ENCODE measurements at regions not wholly inside any gene's neighbourhood (a gene's known extent, or its start where the extent isn't known, plus 50 kb on each side); places are given as distances from the start of the nearest gene placed in this dataset.

DNA sequence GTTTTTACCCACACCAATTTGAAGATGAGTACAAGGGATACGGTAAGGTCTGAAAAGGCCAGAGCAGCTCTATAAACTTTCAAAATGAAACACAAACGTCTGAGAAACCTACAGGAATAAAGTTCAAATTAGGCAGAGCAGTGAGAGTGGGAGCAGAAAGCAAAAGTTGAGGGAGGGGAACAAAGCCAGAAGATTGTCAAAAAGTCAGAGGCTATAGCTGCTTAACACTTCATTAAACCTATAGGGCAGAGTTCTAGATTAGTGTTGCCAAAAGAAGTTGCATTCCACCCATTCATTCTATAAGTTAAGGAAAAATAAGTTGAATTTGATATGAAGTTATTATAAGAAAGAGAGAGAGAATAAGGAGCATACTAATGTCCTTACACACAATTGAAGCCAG lies 309.6 kb upstream of the CD180 start:
- TF ChIP-seq, protein P1, sequence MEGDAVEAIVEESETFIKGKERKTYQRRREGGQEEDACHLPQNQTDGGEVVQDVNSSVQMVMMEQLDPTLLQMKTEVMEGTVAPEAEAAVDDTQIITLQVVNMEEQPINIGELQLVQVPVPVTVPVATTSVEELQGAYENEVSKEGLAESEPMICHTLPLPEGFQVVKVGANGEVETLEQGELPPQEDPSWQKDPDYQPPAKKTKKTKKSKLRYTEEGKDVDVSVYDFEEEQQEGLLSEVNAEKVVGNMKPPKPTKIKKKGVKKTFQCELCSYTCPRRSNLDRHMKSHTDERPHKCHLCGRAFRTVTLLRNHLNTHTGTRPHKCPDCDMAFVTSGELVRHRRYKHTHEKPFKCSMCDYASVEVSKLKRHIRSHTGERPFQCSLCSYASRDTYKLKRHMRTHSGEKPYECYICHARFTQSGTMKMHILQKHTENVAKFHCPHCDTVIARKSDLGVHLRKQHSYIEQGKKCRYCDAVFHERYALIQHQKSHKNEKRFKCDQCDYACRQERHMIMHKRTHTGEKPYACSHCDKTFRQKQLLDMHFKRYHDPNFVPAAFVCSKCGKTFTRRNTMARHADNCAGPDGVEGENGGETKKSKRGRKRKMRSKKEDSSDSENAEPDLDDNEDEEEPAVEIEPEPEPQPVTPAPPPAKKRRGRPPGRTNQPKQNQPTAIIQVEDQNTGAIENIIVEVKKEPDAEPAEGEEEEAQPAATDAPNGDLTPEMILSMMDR (IDR thresholded peaks at IDR 0.05): no peak
- TF ChIP-seq POLR2AphosphoS5 (IDR thresholded peaks at IDR 0.05; ENCODE audit: low read depth, low read length) (no peak), EZH2phosphoT487 (IDR thresholded peaks at IDR 0.05; ENCODE audit: borderline replicate concordance, low read depth) (no peak), SMC3 (IDR thresholded peaks at IDR 0.05; ENCODE audit: low read depth, low read length) (no peak), EP300 (IDR thresholded peaks at IDR 0.05; ENCODE audit: borderline replicate concordance in 1 of 2, low read depth in 1 of 2, low read length in 1 of 2) (no peak), NFIC (IDR thresholded peaks at IDR 0.05; ENCODE audit: borderline replicate concordance) (no peak), RFX5 (IDR thresholded peaks at IDR 0.05; ENCODE audit: low read length) (no peak), YY1 (IDR thresholded peaks at IDR 0.05; ENCODE audit: low read depth) (no peak), TAF1 (IDR thresholded peaks at IDR 0.05; ENCODE audit: borderline replicate concordance, low read depth, low read length) (no peak), RCOR1 (IDR thresholded peaks at IDR 0.05; ENCODE audit: low read length) (no peak), RXRA (IDR thresholded peaks at IDR 0.05; ENCODE audit: borderline replicate concordance, low read depth) (no peak)
- TF ChIP-seq, protein P2, sequence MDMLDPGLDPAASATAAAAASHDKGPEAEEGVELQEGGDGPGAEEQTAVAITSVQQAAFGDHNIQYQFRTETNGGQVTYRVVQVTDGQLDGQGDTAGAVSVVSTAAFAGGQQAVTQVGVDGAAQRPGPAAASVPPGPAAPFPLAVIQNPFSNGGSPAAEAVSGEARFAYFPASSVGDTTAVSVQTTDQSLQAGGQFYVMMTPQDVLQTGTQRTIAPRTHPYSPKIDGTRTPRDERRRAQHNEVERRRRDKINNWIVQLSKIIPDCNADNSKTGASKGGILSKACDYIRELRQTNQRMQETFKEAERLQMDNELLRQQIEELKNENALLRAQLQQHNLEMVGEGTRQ (IDR thresholded peaks at IDR 0.05; ENCODE audit: borderline replicate concordance, low read depth, low read length): no peak
- TF ChIP-seq, protein P3, sequence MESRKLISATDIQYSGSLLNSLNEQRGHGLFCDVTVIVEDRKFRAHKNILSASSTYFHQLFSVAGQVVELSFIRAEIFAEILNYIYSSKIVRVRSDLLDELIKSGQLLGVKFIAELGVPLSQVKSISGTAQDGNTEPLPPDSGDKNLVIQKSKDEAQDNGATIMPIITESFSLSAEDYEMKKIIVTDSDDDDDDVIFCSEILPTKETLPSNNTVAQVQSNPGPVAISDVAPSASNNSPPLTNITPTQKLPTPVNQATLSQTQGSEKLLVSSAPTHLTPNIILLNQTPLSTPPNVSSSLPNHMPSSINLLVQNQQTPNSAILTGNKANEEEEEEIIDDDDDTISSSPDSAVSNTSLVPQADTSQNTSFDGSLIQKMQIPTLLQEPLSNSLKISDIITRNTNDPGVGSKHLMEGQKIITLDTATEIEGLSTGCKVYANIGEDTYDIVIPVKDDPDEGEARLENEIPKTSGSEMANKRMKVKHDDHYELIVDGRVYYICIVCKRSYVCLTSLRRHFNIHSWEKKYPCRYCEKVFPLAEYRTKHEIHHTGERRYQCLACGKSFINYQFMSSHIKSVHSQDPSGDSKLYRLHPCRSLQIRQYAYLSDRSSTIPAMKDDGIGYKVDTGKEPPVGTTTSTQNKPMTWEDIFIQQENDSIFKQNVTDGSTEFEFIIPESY (IDR thresholded peaks at IDR 0.05; ENCODE audit: borderline replicate concordance, low read depth): no peak
- TF ChIP-seq, protein P4, sequence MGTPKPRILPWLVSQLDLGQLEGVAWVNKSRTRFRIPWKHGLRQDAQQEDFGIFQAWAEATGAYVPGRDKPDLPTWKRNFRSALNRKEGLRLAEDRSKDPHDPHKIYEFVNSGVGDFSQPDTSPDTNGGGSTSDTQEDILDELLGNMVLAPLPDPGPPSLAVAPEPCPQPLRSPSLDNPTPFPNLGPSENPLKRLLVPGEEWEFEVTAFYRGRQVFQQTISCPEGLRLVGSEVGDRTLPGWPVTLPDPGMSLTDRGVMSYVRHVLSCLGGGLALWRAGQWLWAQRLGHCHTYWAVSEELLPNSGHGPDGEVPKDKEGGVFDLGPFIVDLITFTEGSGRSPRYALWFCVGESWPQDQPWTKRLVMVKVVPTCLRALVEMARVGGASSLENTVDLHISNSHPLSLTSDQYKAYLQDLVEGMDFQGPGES (IDR thresholded peaks at IDR 0.05; ENCODE audit: low read depth, low read length): no peak
